ENCODE measurements at regions not wholly inside any gene's neighbourhood (a gene's known extent, or its start where the extent isn't known, plus 50 kb on each side); places are given as distances from the start of the nearest gene placed in this dataset.

- Histone ChIP-seq H3K4me1 (no peaks in the 10 kb centered on the region), H3K4me3 (no peak overlapping the region), H3K9me3 (no peaks in the 10 kb centered on the region), H3K36me3 (no peaks in the 10 kb centered on the region), H3K27me3 (ENCODE audit: low read depth) (no peaks in the 10 kb centered on the region), H3K27ac (no peak overlapping the region)
- no peak for TF ChIP-seq CTCF (IDR thresholded peaks at IDR 0.05)
- ATAC-seq = no peak
- DNase-seq = no peak
- intact Hi-C loops (cut with DNase I) = no loop called here
Measured at GRCh38 chr7:52940481-52940880, 95.0 kb upstream of the POM121L12 start.

GRCh38 chr7:52938455-52939133, 96.8 kb upstream of the POM121L12 start:
- TF ChIP-seq CTCF (IDR thresholded peaks at IDR 0.05) = no peak
- Histone ChIP-seq H3K9me3 (peaks cover 2% of the 10 kb centered on the region), H3K4me1 (no peaks in the 10 kb centered on the region), H3K4me3 (no peak overlapping the region), H3K36me3 (no peaks in the 10 kb centered on the region), H3K27me3 (ENCODE audit: low read depth) (no peaks in the 10 kb centered on the region), H3K27ac (no peak overlapping the region)
- intact Hi-C loops (cut with DNase I) = no loop called here
- no peak for DNase-seq
- no peak for ATAC-seq

- TF ChIP-seq CTCF (IDR thresholded peaks at IDR 0.05) = no peak
- ATAC-seq = no peak
- intact Hi-C loops (cut with DNase I) = no loop called here
Measured at GRCh38 chr7:52936750-52937149, 98.7 kb upstream of the POM121L12 start.

GRCh38 chr7:52928591-52928990, 106.8 kb upstream of the POM121L12 start:
- no peak for TF ChIP-seq CTCF (IDR thresholded peaks at IDR 0.05)
- ATAC-seq = no peak
- no peak overlapping the region for H3K27ac ChIP-seq

More at GRCh38 chr7:52936750-52937149, 98.7 kb upstream of the POM121L12 start:
- Histone ChIP-seq H3K4me3 (no peak overlapping the region), H3K27me3 (ENCODE audit: low read depth) (no peaks in the 10 kb centered on the region), H3K27ac (no peak overlapping the region), H3K36me3 (no peaks in the 10 kb centered on the region), H3K9me3 (peaks cover 2% of the 10 kb centered on the region), H3K4me1 (no peaks in the 10 kb centered on the region)
- DNase-seq = no peak

GRCh38 chr7:52925332-52925731, 110.1 kb upstream of the POM121L12 start:
- no peaks in the 10 kb centered on the region for H3K9me3 ChIP-seq
- H3K4me3 ChIP-seq = no peak overlapping the region
- DNase-seq (no peak), ATAC-seq (no peak)
- no peaks in the 10 kb centered on the region for H3K27me3 ChIP-seq (ENCODE audit: low read depth)
- H3K27ac ChIP-seq = no peak overlapping the region
- H3K36me3 ChIP-seq = no peaks in the 10 kb centered on the region
- H3K4me1 ChIP-seq = no peaks in the 10 kb centered on the region
- TF ChIP-seq CTCF (IDR thresholded peaks at IDR 0.05) = no peak
- intact Hi-C loops (cut with DNase I) = no loop called here

More at GRCh38 chr7:52928591-52928990, 106.8 kb upstream of the POM121L12 start:
- Histone ChIP-seq H3K27me3 (ENCODE audit: low read depth) (no peaks in the 10 kb centered on the region), H3K36me3 (no peaks in the 10 kb centered on the region), H3K4me1 (no peaks in the 10 kb centered on the region), H3K9me3 (no peaks in the 10 kb centered on the region), H3K4me3 (no peak overlapping the region)
- DNase-seq = no peak
- intact Hi-C loops (cut with DNase I) = no loop called here
